ENCODE measurements at regions not wholly inside any gene's neighbourhood (a gene's known extent, or its start where the extent isn't known, plus 50 kb on each side); places are given as distances from the start of the nearest gene placed in this dataset.
"Not testable (repeated sequence)": the region's sequence is repeated elsewhere in the genome, so short reads cannot be mapped to it uniquely, and the experiment has no call there.

- no peak for DNase-seq
These were observed 170.4 kb downstream of the PTPRC start for GRCh38 chr1:198809247-198809646.

GRCh38 chr1:198811449-198811848 lies 172.6 kb downstream of the PTPRC start:
- no peak for DNase-seq

- no peak for DNase-seq
These were observed 184.8 kb downstream of the PTPRC start for GRCh38 chr1:198823626-198824025.

- no peak for DNase-seq
These were observed 186.4 kb downstream of the PTPRC start for GRCh38 chr1:198825254-198825653.

GRCh38 chr1:198829356-198829755 lies 190.5 kb downstream of the PTPRC start:
- no peak for DNase-seq

- no peak for DNase-seq
These were observed 191.1 kb downstream of the PTPRC start for GRCh38 chr1:198829944-198830343.

- no peak for DNase-seq
These were observed 191.6 kb downstream of the PTPRC start for GRCh38 chr1:198830412-198830811.

GRCh38 chr1:198833706-198834503 lies 195.1 kb downstream of the PTPRC start:
- no peak for DNase-seq

- no peak for DNase-seq
These were observed 198.6 kb downstream of the PTPRC start for GRCh38 chr1:198837278-198838021.

- no peak for DNase-seq
These were observed 199.1 kb downstream of the PTPRC start for GRCh38 chr1:198838022-198838342.

GRCh38 chr1:198841477-198841876 lies 202.6 kb downstream of the PTPRC start:
- no peak for DNase-seq

- DNase-seq, result no peak
These were observed 203.8 kb downstream of the PTPRC start for GRCh38 chr1:198842686-198843085.

GRCh38 chr1:198845271-198845670 lies 206.4 kb downstream of the PTPRC start:
- no peak for DNase-seq

GRCh38 chr1:198845851-198846250 lies 207.0 kb downstream of the PTPRC start:
- DNase-seq, result no peak

GRCh38 chr1:198846556-198846955 lies 207.7 kb downstream of the PTPRC start:
- DNase-seq, result no peak

- no peak for DNase-seq
These were observed 209.4 kb downstream of the PTPRC start for GRCh38 chr1:198848206-198848605.

- no peak for DNase-seq
These were observed 209.8 kb downstream of the PTPRC start for GRCh38 chr1:198848649-198849048.

GRCh38 chr1:198849093-198849492 lies 210.3 kb downstream of the PTPRC start:
- DNase-seq, result no peak

GRCh38 chr1:198850196-198850595 lies 211.4 kb downstream of the PTPRC start:
- no peak for DNase-seq

GRCh38 chr1:198850966-198851365 lies 212.1 kb downstream of the PTPRC start:
- not testable (repeated sequence) for DNase-seq

GRCh38 chr1:198856601-198857000 lies 217.8 kb downstream of the PTPRC start:
- DNase-seq, result no peak

- DNase-seq, result no peak
These were observed 219.2 kb downstream of the PTPRC start for GRCh38 chr1:198858033-198858432.

- no peak for DNase-seq
These were observed 221.5 kb downstream of the PTPRC start for GRCh38 chr1:198860371-198860770.

- no peak for DNase-seq
These were observed 222.8 kb downstream of the PTPRC start for GRCh38 chr1:198861636-198862035.

- no peak for DNase-seq
These were observed 225.9 kb downstream of the PTPRC start for GRCh38 chr1:198864695-198865094.
